HEK293 (cell line): ENCODE measurements at regions not wholly inside any gene's neighbourhood (a gene's known extent, or its start where the extent isn't known, plus 50 kb on each side); places are given as distances from the start of the nearest gene placed in this dataset.

Source experiments
- CTCF ChIA-PET: fragments of 350-600 bp; formaldehyde crosslinking; extraction: SDS; loops from one replicate; lab custom pipeline; 2021; ENCODE audit warnings: antibody characterized with exemption; lab: Yijun Ruan, JAX
- POLR2A ChIA-PET: fragments of 300-600 bp; formaldehyde crosslinking; extraction: SDS; loops from one replicate; lab custom pipeline; 2020; ENCODE audit warnings: antibody characterized with exemption, inconsistent platforms; lab: Yijun Ruan, JAX
- H3K27ac ChIP-seq: fragments of 200-500 bp; sonication (Bioruptor generic); 2 replicates; pipeline ENCODE4 v1.5.1; 2014; ENCODE audit warnings: low read depth, low read length, control low read depth, inconsistent platforms; ENCODE audit errors: extremely low read depth
- H3K36me3 ChIP-seq, 2 experiments: fragments of 200-500 bp in 1 of 2; sonication (Bioruptor generic) in 1 of 2; 1 replicate in 1 of 2; 2 replicates in 1 of 2; pipeline ENCODE4 v1.5.1; 2014 to 2017; ENCODE audit warnings: inconsistent platforms in 2 of 2, low read length in 2 of 2; ENCODE audit not compliant: control insufficient read depth in 2 of 2, insufficient read depth in 1 of 2
- H3K4me1 ChIP-seq: fragments of 200-500 bp; sonication (Bioruptor generic); 2 replicates; pipeline ENCODE4 v1.5.1; 2014; ENCODE audit warnings: mild to moderate bottlenecking, low read length, inconsistent platforms; ENCODE audit not compliant: control insufficient read depth, insufficient read depth
- H3K4me3 ChIP-seq: 2 replicates; pipeline ENCODE4 v1.5.1; 2011; ENCODE audit warnings: low read depth, mild to moderate bottlenecking, control low read depth, low read length, moderate library complexity
- H3K9me3 ChIP-seq: fragments of 200-500 bp; sonication (Bioruptor generic); 2 replicates; pipeline ENCODE4 v1.5.1; 2014; ENCODE audit warnings: low read depth, low read length, inconsistent platforms; ENCODE audit not compliant: control insufficient read depth, insufficient read depth
- HOXA7 ChIP-seq: sonication (generic); formaldehyde crosslinking; IDR thresholded peaks from 2 replicates; pipeline ENCODE4 v1.8.1; 2022; ENCODE audit warnings: missing genetic modification reagents, borderline replicate concordance
- PATZ1 ChIP-seq: fragments of 450-650 bp; formaldehyde crosslinking; IDR thresholded peaks from 2 replicates; pipeline ENCODE4 v1.5.1; 2016; ENCODE audit warnings: missing biosample characterization, missing genetic modification characterization
- RBAK ChIP-seq: fragments of 450-650 bp; formaldehyde crosslinking; IDR thresholded peaks from 2 replicates; pipeline ENCODE4 v1.5.1; 2016; ENCODE audit warnings: missing biosample characterization, missing genetic modification characterization
- SP3 ChIP-seq: fragments of 450-650 bp; formaldehyde crosslinking; IDR thresholded peaks from 2 replicates; pipeline ENCODE4 v1.5.1; 2016; ENCODE audit warnings: missing biosample characterization, missing genetic modification characterization
- ZBTB21 ChIP-seq: fragments of 450-650 bp; formaldehyde crosslinking; IDR thresholded peaks from 2 replicates; pipeline ENCODE4 v1.5.1; 2017; ENCODE audit warnings: missing biosample characterization, missing genetic modification characterization
- ZBTB44 ChIP-seq: fragments of 450-650 bp; IDR thresholded peaks from 2 replicates; pipeline ENCODE4 v1.5.1; 2018; ENCODE audit warnings: missing biosample characterization, mild to moderate bottlenecking, missing genetic modification characterization
- ZBTB8A ChIP-seq: fragments of 450-650 bp; formaldehyde crosslinking; IDR thresholded peaks from 2 replicates; pipeline ENCODE4 v1.5.1; 2016; ENCODE audit warnings: missing biosample characterization, missing genetic modification characterization
- ZFP37 ChIP-seq: fragments of 450-650 bp; formaldehyde crosslinking; IDR thresholded peaks from 2 replicates; pipeline ENCODE4 v1.5.1; 2016; ENCODE audit warnings: missing biosample characterization, missing genetic modification characterization
- ZIC2 ChIP-seq: fragments of 450-650 bp; formaldehyde crosslinking; IDR thresholded peaks from 2 replicates; pipeline ENCODE4 v1.5.1; 2016; ENCODE audit warnings: missing biosample characterization, missing genetic modification characterization
- ZNF112 ChIP-seq: fragments of 450-650 bp; formaldehyde crosslinking; IDR thresholded peaks from 2 replicates; pipeline ENCODE4 v1.5.0; 2017; ENCODE audit warnings: missing biosample characterization, missing genetic modification characterization
- ZNF132 ChIP-seq: fragments of 450-650 bp; formaldehyde crosslinking; IDR thresholded peaks from 2 replicates; pipeline ENCODE4 v1.5.1; 2017; ENCODE audit warnings: missing biosample characterization, missing genetic modification characterization, borderline replicate concordance
- ZNF146 ChIP-seq: fragments of 450-650 bp; formaldehyde crosslinking; IDR thresholded peaks from 2 replicates; pipeline ENCODE4 v1.5.1; 2016; ENCODE audit warnings: missing biosample characterization, missing genetic modification characterization
- ZNF174 ChIP-seq: fragments of 450-650 bp; formaldehyde crosslinking; IDR thresholded peaks from 2 replicates; pipeline ENCODE4 v1.5.0; 2017; ENCODE audit warnings: missing biosample characterization, mild to moderate bottlenecking, missing genetic modification characterization
- ZNF23 ChIP-seq: fragments of 450-650 bp; formaldehyde crosslinking; IDR thresholded peaks from 2 replicates; pipeline ENCODE4 v1.5.1; 2016; ENCODE audit warnings: missing biosample characterization, missing genetic modification characterization, borderline replicate concordance
- ZNF311 ChIP-seq: fragments of 450-650 bp; formaldehyde crosslinking; IDR thresholded peaks from 2 replicates; pipeline ENCODE4 v1.5.1; 2017; ENCODE audit warnings: missing biosample characterization, missing genetic modification characterization, borderline replicate concordance
- ZNF366 ChIP-seq: fragments of 450-650 bp; formaldehyde crosslinking; conservative IDR thresholded peaks from 2 replicates; pipeline ENCODE4 v1.5.1; 2016; ENCODE audit warnings: missing biosample characterization, missing genetic modification characterization
- ZNF394 ChIP-seq: fragments of 450-650 bp; formaldehyde crosslinking; IDR thresholded peaks from 2 replicates; pipeline ENCODE4 v1.5.1; 2016; ENCODE audit warnings: missing biosample characterization, missing genetic modification characterization, mild to moderate bottlenecking, moderate library complexity, borderline replicate concordance
- ZNF398 ChIP-seq: fragments of 450-650 bp; formaldehyde crosslinking; IDR thresholded peaks from 2 replicates; pipeline ENCODE4 v1.5.1; 2017; ENCODE audit warnings: missing biosample characterization, missing genetic modification characterization
- ZNF521 ChIP-seq: fragments of 450-650 bp; formaldehyde crosslinking; IDR thresholded peaks from 2 replicates; pipeline ENCODE4 v1.5.1; 2017; ENCODE audit warnings: missing biosample characterization, mild to moderate bottlenecking, missing genetic modification characterization
- ZNF529 ChIP-seq: fragments of 450-650 bp; formaldehyde crosslinking; IDR thresholded peaks from 2 replicates; pipeline ENCODE4 v1.5.1; 2017; ENCODE audit warnings: missing genetic modification characterization, missing biosample characterization; ENCODE audit not compliant: insufficient replicate concordance
- ZNF561 ChIP-seq: fragments of 450-650 bp; IDR thresholded peaks from 2 replicates; pipeline ENCODE4 v1.5.1; 2018; ENCODE audit warnings: missing biosample characterization, missing genetic modification characterization, borderline replicate concordance
- ZNF626 ChIP-seq: fragments of 450-650 bp; sonication (Bioruptor Pico); formaldehyde crosslinking; IDR thresholded peaks from 2 replicates; pipeline ENCODE4 v1.5.1; 2018; ENCODE audit warnings: missing biosample characterization, missing genetic modification characterization, inconsistent platforms
- ZNF76 ChIP-seq: fragments of 450-650 bp; formaldehyde crosslinking; IDR thresholded peaks from 2 replicates; pipeline ENCODE4; 2016; ENCODE audit warnings: low read depth, missing biosample characterization, missing genetic modification characterization, borderline replicate concordance
- ZNF768 ChIP-seq: fragments of 450-650 bp; formaldehyde crosslinking; IDR thresholded peaks from 2 replicates; pipeline ENCODE4 v1.5.1; 2018; ENCODE audit warnings: missing biosample characterization, mild to moderate bottlenecking, missing genetic modification characterization
- ZSCAN5A ChIP-seq: fragments of 450-650 bp; formaldehyde crosslinking; IDR thresholded peaks from 2 replicates; pipeline ENCODE4 v1.5.1; 2016; ENCODE audit warnings: missing biosample characterization, missing genetic modification characterization

GRCh38 chr15:94736236-94736635 is 504.9 kb downstream of the MCTP2 start (continued):
- no peak for TF ChIP-seq ZSCAN5A (tag by site-specific recombination)
- no peak for TF ChIP-seq ZNF529 (tag by site-specific recombination)
- no peak for TF ChIP-seq ZFP37 (tag by site-specific recombination)
- no peak for TF ChIP-seq PATZ1
- no peak for TF ChIP-seq ZNF561 (tag by site-specific recombination)
- no peak for TF ChIP-seq ZIC2 (tag by site-specific recombination)
- no peak for TF ChIP-seq ZNF146 (tag by site-specific recombination)
- no peak for TF ChIP-seq ZBTB8A

GRCh38 chr15:94739639-94740038 is 508.3 kb downstream of the MCTP2 start:
- TF ChIP-seq ZNF311 (tag by site-specific recombination) (no peak), ZNF366 (tag by site-specific recombination) (no peak), ZNF768 (no peak), SP3 (tag by site-specific recombination) (no peak), ZBTB44 (tag by site-specific recombination) (no peak), ZNF521 (no peak), HOXA7 (CRISPR knock-in tag) (no peak)
- Histone ChIP-seq H3K27ac (no peak overlapping the region), H3K4me1 (no peaks in the 10 kb centered on the region), H3K36me3 (no peaks in the 10 kb centered on the region), H3K4me3 (no peak overlapping the region), H3K9me3 (no peaks in the 10 kb centered on the region)
- ChIA-PET CTCF (no interaction called here), POLR2A (no interaction called here)

- H3K27ac ChIP-seq = no peak overlapping the region
- CTCF ChIA-PET = interaction anchor here (0.5 kb wide), 1 partner anchor 12 kb away, joined by 3 read pairs; no protein-coding TSS in a partner anchor
- TF ChIP-seq ZBTB21 (tag by site-specific recombination) = no peak
- no peak for TF ChIP-seq ZNF132 (tag by site-specific recombination)
- TF ChIP-seq, all 188 proteins: peak for 0
These were observed 509.1 kb downstream of the MCTP2 start for GRCh38 chr15:94740469-94740868.

GRCh38 chr15:94743668-94744067 is 512.3 kb downstream of the MCTP2 start:
- TF ChIP-seq ZNF398 (tag by site-specific recombination) = no peak
- TF ChIP-seq ZNF23 = no peak
- TF ChIP-seq ZNF174 (tag by site-specific recombination) = no peak
- TF ChIP-seq ZNF626 (tag by site-specific recombination) = no peak
- no peak for TF ChIP-seq ZNF76 (tag by site-specific recombination)
- no peak for TF ChIP-seq ZNF112 (tag by site-specific recombination)
- no peak for TF ChIP-seq ZNF768
- no peak for TF ChIP-seq ZNF394
- TF ChIP-seq RBAK (tag by site-specific recombination) = no peak
- CTCF ChIA-PET = no interaction called here

More at GRCh38 chr15:94740469-94740868, 509.1 kb downstream of the MCTP2 start:
- Histone ChIP-seq H3K4me3 (no peak overlapping the region), H3K9me3 (no peaks in the 10 kb centered on the region), H3K36me3 (no peaks in the 10 kb centered on the region), H3K4me1 (no peaks in the 10 kb centered on the region)
- POLR2A ChIA-PET = no interaction called here

More at GRCh38 chr15:94743668-94744067, 512.3 kb downstream of the MCTP2 start:
- Histone ChIP-seq H3K4me1 (no peaks in the 10 kb centered on the region), H3K9me3 (no peaks in the 10 kb centered on the region), H3K27ac (no peak overlapping the region), H3K36me3 (no peaks in the 10 kb centered on the region), H3K4me3 (no peak overlapping the region)
- POLR2A ChIA-PET = no interaction called here
